Epithelial cell of esophagus (primary cell): ENCODE measurements at regions not wholly inside any gene's neighbourhood (a gene's known extent, or its start where the extent isn't known, plus 50 kb on each side); places are given as distances from the start of the nearest gene placed in this dataset.

Source experiments
- DNase-seq: peaks from one replicate; pipeline ENCODE4 v3.0.0; 2010; ENCODE audit warnings: low read depth
- H3K4me3 ChIP-seq: 2 replicates; pipeline ENCODE4 v1.5.1; 2011; ENCODE audit warnings: mild to moderate bottlenecking, low read length, control low read depth
- TF ChIP-seq, protein P1 (sequence below): IDR thresholded peaks from 2 replicates; pipeline ENCODE4 v1.5.1; 2011; ENCODE audit warnings: low read depth, mild to moderate bottlenecking, low read length, control low read depth, inconsistent platforms; ENCODE audit not compliant: insufficient read depth; ENCODE audit errors: missing control alignments

DNA sequence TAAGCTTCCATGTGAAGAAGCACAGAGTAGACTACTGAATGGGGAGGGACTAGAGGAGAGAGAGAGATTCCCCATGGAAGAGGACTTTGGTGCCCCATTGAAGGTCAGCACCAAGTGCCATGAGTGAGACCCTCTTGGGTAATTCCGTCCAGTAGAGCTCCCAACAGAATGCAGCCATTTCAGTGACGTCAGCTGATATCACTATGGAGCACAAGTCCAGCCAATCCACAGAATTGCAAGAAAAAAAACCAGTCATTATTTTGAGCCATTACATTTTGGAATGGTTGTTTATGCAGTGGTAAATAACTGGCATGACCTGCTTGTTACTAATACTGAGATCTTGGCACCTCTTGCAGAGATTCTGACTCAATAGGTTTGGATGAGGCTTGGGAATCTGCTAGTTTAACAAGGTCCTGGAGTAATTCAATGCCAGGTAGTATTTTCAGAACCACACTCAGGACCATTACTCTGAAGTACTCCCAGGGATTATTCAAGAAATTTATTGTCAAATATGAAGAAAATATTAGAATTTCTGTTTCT, 52.6 kb upstream of the SP8 start:
- TF ChIP-seq, protein P1, sequence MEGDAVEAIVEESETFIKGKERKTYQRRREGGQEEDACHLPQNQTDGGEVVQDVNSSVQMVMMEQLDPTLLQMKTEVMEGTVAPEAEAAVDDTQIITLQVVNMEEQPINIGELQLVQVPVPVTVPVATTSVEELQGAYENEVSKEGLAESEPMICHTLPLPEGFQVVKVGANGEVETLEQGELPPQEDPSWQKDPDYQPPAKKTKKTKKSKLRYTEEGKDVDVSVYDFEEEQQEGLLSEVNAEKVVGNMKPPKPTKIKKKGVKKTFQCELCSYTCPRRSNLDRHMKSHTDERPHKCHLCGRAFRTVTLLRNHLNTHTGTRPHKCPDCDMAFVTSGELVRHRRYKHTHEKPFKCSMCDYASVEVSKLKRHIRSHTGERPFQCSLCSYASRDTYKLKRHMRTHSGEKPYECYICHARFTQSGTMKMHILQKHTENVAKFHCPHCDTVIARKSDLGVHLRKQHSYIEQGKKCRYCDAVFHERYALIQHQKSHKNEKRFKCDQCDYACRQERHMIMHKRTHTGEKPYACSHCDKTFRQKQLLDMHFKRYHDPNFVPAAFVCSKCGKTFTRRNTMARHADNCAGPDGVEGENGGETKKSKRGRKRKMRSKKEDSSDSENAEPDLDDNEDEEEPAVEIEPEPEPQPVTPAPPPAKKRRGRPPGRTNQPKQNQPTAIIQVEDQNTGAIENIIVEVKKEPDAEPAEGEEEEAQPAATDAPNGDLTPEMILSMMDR, result no peak
- peak; percentile 58 for DNase-seq
- H3K4me3 ChIP-seq, result no peak overlapping the region

DNA sequence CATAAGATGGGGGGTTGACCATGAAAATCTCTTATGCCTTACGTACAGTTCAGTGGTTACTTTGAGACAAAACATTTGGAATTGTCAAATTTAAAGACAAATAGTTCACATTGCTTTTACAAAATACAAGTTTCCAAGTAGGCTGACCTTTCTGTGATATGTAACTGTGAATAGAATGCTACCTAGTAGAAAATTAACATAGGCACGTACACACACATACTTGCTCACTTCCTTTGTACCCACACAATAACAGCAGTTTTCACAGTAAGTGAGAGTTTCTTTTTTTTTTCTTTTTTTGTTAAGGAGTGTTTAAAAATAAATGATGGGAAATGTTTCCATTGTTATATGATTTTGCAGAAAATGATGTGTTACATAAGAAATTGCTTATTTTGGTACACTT, 53.3 kb upstream of the SP8 start:
- no peak for DNase-seq
- TF ChIP-seq, protein P1, result no peak
- no peak overlapping the region for H3K4me3 ChIP-seq

DNA sequence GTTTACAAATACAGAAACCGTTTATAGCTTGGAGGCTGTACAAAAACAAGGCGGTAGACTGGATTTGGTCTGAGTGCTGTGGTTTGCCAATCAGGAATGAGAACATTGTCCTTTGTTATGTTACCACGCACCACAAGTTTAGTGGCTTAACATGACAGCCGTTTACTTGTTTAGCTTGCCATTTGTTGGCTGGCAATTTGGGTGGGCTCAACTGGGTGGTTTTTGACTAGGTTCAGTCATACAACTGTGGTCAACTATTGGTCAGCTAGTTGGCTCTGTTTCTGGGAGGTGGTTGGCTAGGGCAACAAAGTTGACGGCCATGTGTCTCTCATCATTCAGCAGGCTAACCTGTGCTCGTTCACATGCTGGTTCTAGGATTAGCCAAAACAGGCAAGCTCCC, 60.1 kb upstream of the SP8 start:
- TF ChIP-seq, protein P1, result no peak
- H3K4me3 ChIP-seq, result no peak overlapping the region
- DNase-seq, result no peak

DNA sequence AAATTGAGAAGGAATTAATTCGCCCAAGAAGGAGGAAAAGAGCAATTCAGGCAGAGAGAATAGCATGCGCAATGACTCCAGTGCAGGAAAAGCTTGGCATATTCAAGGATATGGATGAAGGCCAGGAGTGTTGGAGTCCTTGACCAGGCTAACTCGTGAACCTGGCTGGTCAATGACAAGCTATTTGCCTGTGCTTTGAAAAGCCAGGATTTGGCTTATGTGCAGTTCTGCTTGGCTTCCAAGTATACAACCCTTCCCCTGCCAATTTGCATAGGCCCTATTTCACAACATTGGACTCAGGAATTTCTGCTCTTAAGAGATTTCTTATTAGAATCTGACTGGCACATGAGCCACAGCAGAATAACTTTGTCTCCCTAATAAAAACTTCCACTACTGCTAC, 72.3 kb upstream of the SP8 start:
- DNase-seq, result no peak
- TF ChIP-seq, protein P1, result no peak
- no peak overlapping the region for H3K4me3 ChIP-seq

DNA sequence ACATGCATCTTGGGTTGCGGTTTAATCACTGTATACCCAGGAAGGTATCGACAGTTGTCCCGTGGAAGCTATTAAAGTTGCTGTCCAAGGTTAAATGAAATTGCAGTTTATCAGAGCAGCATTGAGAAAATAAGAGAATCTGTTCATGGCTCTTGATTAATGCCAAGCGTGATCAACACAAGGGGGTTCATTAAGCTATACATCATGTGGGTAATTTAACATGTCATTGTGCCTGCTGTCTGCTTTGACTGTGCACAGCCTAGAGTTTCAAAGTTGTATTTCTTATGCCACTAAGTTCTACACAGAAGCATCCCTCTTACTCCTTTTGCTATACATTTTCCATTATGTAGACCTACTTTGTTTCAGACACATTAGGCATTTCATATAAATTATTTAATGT, 74.8 kb upstream of the SP8 start:
- TF ChIP-seq, protein P1, result no peak
- no peak overlapping the region for H3K4me3 ChIP-seq
- no peak for DNase-seq

DNA sequence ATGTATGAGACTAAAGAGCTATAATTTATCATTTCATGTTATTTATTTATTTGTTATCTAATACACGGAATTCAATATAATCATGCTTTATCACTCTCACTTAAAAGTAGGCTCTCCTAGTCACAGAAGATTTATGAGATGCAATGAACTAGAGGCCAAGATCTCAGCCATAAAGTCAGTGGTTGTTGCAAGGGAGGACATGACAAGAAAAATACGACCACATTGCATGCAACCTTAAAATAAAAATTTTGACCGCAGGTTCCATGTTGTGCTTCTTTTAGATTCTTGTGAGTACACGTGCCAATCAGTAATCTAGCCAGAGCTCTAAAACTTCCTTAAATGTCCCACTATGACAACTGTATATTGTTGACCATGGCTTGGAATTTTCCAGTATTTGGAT, 75.9 kb upstream of the SP8 start:
- H3K4me3 ChIP-seq, result no peak overlapping the region
- TF ChIP-seq, protein P1, result no peak
- DNase-seq, result no peak

DNA sequence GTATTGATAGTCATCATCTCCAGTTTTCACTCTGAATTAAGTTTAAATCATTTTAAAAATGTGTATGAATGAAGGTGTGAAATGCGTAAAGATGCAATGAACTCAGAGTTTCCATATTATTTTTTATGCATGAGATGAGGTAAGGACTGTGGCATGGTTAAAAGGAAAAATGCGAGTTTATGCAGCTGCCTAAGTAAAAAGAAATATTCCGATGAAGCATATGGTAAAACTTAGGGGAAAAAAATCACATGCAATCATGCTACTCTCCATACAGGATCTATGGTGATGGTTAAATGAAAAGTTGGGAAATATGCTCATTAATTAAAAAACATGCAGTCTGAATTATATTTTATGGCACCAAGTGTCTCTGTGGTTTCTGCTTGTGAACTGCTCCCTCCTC, 77.5 kb upstream of the SP8 start:
- DNase-seq, result no peak
- TF ChIP-seq, protein P1, result no peak
- H3K4me3 ChIP-seq, result no peak overlapping the region
